GM12891 (cell line): ENCODE measurements at regions not wholly inside any gene's neighbourhood (a gene's known extent, or its start where the extent isn't known, plus 50 kb on each side); places are given as distances from the start of the nearest gene placed in this dataset.

Experiments
- POLR2A ChIP-seq: IDR thresholded peaks from 2 replicates; pipeline ENCODE4 v1.6.1; 2011; ENCODE audit warnings: low read depth, low read length, control low read depth
- POLR2AphosphoS5 ChIP-seq: IDR thresholded peaks from 2 replicates; pipeline ENCODE4 v1.6.1; 2011; ENCODE audit warnings: low read depth, low read length, control low read depth
- TAF1 ChIP-seq: IDR thresholded peaks from 2 replicates; pipeline ENCODE4 v1.6.1; 2011; ENCODE audit warnings: low read depth, low read length, control low read depth

DNA sequence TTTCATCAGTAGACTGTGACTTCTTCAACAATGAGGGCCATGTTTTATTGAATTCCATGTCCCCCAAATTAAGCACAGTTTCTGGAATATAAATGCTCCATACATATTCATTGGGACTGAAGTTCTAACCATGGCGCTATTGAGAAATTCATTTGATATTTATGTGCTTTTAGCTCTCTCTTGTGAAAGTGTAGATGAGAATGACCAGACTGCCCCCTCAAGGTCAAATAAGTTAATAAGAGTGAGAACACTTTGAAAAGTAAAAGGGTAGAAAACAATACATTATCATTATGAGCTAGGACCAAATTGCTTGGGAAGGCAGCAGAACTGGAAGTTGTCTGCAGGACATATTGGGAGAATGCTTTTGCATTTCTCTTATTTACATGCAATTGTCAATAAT lies 597.9 kb downstream of the EPM2A start:
- no peak for TF ChIP-seq POLR2AphosphoS5
- no peak for TF ChIP-seq POLR2A
- TF ChIP-seq TAF1 = no peak
